Panc1 (cell line): ENCODE measurements at regions not wholly inside any gene's neighbourhood (a gene's known extent, or its start where the extent isn't known, plus 50 kb on each side); places are given as distances from the start of the nearest gene placed in this dataset.

Source experiments
- CTCF ChIP-seq: fragments of 450-650 bp; IDR thresholded peaks from 2 replicates; pipeline ENCODE4 v1.5.1; 2017; ENCODE audit warnings: mild to moderate bottlenecking
- POLR2AphosphoS5 ChIP-seq: IDR thresholded peaks from 2 replicates; pipeline ENCODE4 v1.6.1; 2012; ENCODE audit warnings: mild to moderate bottlenecking, low read depth, low read length, moderate library complexity

- no peak for TF ChIP-seq CTCF
- no peak for TF ChIP-seq POLR2AphosphoS5
These were observed 274.7 kb upstream of the UBE2E2 start for GRCh38 chr3:22928216-22929110.
